Renal pelvis (tissue), 1 donor: ENCODE measurements at regions not wholly inside any gene's neighbourhood (a gene's known extent, or its start where the extent isn't known, plus 50 kb on each side); places are given as distances from the start of the nearest gene placed in this dataset.

Experiments used
- DNase-seq: peaks from one replicate; pipeline ENCODE4 v3.0.0-alpha.2; 2013

DNA sequence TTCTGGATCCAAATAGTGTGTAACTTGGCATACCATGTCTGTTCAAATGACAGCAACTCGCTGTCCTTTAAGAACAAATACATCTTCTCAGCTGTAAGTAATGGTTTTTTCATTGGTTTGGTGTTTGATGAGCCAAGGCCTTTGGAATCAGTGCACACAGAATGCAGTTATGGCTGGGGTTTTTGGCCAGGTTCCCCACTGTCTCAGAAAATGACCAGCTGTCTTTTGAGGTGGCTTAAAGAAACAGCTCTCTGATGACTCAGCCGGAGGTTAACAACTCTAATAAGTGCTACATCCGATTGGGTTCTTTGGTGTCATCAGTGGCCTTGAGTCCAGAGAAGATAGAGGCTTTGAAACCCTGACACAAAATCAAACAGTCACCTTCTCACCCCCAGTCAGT, 688.4 kb downstream of the REEP3 start:
- no peak for DNase-seq

DNA sequence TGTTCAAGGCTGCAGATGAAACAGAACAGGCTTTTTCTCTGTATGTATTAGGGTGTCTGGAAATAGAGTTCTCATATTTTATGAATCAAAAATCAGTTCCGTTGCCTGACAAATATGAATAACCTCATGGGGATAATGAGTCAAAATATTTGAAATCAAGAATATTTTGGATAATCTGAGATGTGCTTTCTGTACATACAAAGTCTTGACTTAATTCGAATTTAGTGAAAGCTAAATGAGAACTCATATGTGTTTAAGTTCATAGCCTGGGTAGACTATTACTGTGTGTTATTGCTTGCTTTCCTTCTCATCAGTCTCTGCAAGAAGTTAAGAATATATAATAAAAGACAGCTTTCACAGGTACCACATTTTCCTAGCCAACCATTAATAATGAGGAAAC, 689.0 kb downstream of the REEP3 start:
- DNase-seq = no peak

DNA sequence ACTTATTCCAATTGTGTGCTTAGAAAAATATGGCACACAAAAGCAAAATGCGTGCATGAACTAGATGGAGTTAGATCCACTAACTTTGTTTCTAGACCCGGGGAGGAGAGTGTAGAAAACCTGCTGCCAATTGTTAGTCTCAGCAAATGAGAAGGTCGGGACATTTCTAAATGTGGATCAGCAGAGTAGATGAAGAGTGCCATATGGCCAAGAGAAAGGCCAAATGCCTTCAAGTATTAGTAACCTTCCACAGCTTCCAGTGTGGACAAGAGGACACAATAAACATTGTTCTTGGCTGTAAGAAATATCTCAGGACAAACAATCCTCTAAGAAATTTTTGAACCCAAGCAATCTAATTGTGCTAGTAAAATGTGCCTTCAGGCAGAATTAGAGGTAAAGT, 690.3 kb downstream of the REEP3 start:
- DNase-seq = no peak

DNA sequence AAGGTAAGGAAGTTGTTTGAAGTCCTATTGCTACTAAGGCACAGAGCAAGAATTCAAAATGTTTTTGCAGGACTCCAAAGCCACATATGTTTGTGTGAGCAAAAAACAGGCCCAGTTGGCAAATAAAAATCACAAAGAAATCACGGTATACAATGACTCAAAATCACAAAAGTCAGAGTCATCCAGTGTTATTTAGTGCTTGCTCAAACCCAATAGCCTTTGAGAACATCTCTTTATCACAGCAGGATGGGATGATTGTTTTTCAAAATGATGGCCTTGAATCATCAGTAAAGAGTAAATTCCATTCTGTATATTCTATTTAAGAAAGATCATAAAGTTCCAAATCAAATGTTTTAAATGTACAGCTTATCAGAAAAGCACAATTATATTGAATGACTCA, 693.9 kb downstream of the REEP3 start:
- DNase-seq = no peak

DNA sequence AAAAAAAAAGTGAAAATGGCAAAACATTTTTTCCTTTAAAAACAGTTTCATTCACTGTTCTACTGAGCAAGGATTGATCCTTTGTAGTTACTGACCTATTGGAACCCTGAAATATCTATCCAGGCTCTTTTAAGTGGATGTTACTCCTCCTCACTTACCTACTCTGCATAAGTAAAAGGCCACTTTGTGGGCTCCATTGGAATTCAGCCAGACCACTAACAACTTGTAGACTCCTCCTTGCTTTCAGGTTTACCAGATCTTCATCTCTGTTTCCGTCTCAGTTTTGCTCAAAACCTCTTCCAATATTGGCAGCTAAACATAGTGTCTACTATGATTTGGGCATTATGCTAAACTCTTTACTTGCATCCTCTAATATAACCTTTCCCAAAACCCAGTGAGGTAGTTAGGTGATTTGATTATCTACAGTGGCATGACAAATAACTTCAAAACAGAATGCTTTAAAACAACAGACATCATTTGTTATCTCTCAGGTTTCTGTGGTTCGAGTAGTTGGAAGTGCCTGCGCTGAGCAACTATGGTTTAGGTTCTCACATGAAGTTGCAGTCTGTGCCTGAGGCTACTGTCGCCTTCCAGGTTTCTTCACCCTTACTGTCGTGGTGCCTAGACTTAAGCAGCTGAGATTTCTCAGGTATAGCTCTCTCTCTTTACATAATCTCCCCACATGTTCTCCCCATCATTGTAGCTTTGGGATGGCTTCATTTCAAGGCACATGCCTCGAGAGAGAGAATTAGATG, 698.2 kb downstream of the REEP3 start:
- DNase-seq = no peak

DNA sequence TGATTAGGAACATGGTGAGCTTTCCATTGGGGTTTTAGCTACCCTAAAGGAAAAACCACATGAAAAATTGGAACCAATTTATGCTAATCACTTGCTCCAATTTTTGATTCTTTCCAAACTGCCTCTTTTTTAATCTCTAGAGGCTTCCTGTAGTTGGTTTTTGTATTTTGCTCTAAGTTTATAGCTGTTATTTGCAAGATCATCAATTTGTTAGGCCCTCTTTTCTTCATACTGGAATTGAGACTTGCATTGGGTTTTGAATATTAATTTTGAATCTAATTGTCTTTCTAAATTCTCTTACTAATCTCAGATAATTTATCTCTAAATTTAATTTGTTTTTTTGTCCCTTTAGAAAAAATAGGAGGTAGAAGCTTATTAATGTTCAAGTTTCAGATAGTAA, 713.3 kb downstream of the REEP3 start:
- DNase-seq = no peak

DNA sequence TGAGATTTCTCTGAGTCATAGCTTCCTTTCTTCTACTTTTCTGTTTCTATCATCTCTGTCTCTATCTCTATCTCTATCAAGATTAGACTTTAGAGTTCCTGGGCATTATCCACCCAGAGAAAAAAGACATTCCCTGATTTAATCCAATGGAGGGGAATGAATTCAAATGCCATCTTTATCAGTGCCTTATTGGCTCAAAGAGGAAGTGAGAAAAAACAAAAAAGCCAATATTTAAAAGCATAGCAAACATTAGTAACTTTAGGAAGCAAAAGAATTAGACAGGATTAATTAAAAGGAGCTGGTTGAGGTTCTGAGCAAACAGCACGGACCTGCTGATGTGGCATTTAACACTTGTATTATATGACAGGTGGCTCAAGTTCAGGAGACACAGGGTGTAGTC, 736.5 kb downstream of the REEP3 start:
- no peak for DNase-seq

DNA sequence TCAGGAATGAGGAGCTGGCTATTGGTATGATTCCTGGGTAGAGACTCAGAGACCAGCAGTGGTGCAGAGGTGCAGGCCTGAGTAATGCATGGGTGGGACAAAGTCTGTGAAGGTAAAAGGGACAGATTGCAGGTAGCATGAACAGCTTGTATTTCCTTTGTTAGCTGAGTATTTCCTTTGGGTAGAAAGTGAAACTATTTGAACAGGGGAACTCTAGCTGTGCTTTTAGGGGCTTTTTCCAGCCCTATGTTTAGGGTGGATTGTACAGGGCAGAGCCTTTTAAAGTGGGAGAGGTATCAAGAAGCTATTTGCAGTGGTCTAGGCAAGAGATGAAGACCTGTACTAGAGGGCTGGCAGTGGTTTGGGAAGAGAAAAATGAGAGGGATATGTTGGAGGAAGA, 739.9 kb downstream of the REEP3 start:
- no peak for DNase-seq

DNA sequence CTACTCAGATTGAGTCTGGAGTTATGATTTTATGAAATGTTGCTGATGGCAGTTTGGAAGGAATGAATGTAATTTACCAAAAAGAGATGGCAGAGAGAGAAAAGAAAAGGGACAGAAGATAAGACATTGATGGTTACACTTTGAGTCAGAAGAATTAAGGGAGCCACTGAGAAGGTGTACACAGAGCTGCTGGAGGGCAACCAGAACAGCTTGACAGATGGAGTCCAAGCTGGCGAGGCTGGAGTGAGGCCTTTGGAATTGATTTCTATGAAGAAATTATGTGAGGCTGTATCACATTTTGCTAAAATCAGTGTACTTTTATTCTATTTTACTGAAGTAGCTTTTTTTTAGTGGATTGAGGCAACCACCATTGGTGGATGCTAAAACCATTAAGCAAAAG, 740.5 kb downstream of the REEP3 start:
- no peak for DNase-seq

DNA sequence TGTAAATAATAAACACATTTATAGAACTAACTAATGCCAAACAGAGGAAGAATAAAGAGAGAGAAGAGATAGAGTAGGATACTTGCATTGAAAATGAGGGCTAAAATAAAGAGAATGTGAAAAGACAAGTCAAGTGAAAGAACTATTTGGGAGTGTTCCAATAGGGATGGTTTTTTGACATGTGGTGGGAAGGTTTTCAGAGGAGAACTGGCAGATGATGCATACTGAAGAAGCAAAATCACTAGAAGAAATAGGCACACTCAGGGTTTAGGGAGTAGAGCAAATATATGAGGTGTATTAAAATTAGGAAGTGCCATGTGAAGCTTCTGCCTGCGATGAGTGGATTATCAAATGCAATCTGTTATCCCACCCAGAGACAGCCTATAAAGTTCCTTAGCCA, 744.8 kb downstream of the REEP3 start:
- no peak for DNase-seq

DNA sequence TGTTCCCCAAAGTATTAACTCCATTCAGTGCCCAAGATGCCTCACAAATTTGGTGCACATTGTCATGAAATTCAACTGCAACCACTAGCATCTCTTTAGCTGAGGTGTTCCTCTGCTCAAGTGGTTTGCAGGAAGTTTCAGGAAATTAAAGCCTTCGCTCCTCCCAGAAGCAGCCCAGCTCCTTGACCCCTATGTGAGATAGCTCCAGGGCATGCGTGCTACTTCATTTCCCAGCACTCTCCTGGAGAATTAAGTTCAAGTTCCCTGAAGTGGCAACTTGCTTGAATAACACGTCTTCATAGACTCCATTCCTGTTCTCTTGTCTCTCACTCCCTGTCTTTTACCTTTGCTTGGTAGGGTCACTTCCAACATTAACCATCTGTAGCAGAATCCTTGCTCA, 750.3 kb downstream of the REEP3 start:
- DNase-seq = no peak

DNA sequence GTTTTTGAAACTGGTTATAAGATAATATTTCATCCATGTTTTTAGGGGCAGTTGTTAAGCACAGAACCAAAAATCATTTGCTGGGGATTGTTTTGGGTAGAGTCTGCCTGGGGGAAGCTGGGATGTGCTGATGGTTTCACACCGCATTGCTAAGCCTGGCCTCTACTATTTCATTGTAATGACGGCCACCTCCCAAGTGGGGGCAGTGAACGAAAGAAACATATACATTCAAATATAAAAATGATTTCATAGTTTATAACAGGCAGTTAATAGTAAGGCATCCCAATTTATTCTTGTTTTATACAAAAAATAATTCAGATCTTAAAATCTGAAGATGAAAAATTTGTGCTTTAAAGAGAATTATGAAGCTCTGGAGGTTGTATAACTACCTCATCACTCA, 750.8 kb downstream of the REEP3 start:
- no peak for DNase-seq

DNA sequence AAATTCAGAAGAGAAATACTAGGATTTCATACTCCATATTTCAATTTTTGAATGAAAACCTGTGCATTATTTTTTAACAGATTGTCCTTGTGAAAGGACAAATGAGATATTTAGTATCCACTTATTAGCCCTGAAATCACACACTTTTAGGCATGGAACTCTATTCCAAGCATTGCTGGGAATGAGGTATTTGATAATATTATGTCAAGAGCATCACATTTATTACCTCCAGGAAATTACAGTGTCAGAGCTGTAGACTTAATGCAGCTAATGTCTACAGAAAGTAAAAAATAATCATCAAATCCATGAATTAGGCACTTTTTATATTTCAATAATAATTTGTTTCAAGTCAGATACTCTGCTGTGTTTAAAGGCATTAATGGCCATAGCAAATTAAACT, 753.8 kb downstream of the REEP3 start:
- DNase-seq = no peak

DNA sequence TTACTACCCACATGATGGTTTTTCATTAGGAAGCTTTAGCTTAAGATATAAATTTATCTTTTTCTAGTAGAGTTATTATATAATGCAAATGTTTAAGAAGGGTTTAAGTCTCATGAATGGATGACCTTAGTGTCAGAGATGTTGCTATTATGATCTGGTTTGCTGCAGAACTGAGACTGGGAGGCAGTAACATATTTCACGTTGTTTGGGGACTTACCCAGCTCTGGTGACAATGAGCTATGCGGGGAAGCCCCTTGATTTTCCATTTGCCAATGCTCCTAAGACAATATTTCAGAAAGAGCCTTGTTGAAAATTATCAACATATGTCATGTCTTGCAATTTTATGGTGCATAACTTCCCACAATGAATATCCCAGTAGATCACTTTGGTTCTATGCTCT, 754.6 kb downstream of the REEP3 start:
- DNase-seq = no peak

DNA sequence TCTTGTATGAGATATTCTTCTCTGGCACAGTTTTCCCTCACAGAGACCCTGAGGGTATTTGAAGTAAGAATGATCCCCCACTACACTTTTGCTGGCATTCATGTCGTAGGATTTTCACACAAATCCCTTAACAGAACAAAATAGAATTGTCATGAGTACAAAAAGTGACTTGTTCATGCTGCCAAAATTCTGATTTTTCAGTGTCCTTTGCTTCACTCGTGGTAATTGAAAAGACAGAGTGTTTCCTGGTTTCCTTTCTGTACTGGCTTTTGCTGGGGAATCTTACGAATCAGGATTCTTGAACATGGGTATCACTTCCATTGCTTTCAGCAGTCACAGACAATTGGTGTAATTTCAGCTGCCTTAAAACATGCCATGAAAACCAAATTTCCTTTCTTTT, 756.3 kb downstream of the REEP3 start:
- DNase-seq = no peak

DNA sequence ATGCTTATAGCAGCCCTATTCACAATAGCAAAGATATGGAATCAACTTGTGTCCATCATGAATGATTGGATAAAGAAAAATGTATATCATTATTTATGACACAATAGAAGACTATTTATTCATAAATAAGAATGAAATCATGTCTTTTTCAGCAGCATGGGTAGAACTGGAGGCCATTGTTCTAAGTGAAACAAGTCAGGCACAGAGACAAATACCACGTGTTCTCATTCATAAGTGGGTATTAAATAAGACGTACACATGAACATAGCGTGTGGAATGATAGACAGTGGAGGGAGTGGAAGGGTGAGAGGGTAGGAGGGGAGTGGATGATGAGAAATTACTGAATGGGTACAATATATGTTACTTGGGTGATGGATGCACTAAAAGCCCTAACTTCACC, 762.4 kb downstream of the REEP3 start:
- DNase-seq = no peak

DNA sequence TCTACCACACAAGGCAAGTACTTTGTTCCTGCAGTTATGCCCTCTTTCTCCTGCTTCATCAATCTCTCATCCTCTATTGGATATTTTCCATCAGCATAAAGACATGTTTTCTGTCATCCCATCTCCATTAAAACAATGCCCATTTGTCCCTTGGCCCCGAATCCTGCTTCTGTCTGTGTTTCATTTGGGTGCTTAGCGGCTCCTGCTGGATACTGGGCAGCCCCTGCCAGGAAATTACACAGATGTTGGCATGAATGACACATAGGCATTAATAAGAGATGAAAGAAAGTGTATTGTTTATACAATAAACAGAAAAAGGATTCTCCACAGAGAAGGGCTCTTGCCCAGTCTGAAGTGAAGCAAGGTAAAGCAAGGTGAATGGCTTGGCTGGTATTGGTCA, 765.3 kb downstream of the REEP3 start:
- no peak for DNase-seq

DNA sequence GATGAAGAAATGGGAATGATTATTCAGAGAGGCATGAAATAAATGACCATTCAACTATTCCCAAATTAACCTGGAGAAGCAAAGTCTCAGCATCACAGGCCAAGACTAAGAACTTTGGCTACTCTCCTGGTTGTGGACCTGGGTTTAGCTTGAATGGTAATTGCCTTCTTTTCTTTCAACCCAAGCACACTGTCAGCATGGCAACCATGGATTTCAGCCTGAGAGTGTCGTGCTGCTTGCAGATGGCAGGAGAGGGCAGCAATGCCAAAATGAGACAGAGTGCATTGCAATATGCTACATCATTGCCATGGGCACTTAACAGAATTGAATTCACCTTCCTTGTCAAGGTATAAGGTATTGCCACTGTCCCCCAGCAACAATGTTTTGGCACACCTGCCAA, 767.2 kb downstream of the REEP3 start:
- DNase-seq = no peak

DNA sequence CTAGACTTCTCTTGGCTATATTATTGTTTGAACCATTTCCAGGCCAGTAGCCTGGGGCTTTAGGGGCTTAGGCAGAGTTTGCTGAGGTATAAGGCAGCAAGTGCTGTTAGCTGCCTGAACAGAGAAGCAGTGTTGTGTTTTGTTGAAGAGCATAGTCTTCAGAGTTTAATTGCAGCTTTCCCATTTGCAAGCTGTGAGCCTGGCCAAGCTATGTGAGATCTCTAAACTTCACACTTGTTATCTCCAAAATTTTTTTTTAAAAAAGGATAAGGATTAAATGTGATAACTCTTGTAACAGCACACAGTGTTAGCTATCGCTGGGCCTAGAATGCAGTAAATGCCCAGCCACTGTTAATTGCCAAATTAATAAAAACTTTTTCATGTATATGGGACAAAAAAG, 782.4 kb downstream of the REEP3 start:
- DNase-seq = no peak

DNA sequence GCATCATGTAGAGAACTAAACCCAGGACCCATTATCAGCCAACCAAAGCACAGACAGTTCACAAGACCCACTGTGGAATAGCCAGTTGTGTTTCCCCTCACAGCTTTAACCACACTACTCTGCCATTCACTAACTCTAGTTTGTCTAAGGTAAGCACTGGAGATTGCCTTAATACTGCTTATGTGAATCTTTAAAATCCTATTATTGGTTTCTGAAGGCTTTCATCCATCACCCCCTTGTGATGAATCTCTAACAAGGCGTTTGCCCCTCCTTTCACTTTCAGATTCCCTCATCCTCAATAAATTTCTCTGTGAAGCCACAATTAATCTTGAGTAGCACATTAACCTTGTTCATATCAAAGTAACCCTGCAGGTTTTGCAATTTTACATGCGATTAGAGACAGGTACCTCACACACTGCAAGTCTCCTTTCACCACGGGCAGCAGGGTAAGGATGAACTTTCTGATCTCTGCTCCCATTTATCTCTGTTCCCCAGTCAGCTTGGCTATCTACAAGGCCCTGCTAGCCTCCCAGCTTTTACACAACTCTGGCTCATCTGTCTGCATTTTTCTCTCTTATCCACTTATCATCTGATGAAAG, 785.6 kb downstream of the REEP3 start:
- no peak for DNase-seq

DNA sequence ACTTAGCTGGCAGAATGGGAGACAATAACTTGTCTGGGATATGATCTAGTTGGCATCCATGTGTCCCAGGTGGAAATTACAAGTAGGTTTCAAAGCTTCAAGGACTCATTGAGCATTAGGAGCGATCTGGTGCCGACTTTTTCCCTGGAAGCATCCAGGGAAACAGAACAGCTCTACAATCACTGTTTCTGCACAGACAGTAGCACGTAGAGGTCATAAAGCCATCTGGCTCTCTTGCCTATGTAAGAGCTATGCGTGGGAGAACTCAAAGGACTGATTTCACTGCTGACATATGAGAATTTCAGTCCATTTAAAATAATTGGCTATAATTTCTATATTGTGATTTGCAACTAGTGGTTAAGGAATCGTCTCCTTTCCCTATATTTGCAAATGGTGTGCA, 791.7 kb downstream of the REEP3 start:
- DNase-seq = no peak

DNA sequence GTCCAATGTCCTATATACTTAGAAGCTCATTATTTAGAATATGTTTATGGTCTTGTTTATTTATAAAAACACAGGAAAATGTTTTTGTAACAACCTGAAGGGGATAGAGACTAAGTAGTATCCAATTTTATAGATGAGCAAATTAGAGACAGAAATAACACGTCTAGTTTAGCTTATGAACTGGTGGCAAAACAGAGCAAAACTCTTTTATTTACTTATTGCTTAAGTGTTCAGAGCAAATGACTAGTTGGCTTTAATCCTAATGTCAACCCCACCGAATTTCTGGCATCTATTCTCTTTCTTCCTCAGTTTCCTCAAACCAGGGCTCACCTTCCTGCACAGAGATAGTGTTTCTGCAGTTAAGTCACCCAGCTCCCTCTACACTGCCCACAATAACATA, 792.8 kb downstream of the REEP3 start:
- no peak for DNase-seq

DNA sequence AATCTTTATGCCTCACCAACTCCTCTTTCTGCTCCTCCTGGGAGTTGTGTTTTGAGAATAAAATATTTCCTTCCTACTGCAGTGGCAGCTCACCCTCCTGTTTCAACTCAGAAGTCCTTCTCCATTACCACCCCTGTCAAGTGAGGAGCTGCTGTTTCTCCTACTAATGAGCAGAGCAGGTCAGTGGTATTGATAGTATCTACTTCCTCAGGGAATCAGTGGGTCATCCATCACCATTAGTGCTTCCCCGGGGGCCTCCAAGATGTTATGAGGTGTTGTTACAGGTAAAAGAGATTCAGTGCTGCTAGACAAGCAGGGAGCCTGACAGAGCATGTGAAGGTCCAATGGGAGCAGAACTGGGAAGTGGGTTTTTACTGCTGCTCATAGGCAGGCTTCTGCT, 795.2 kb downstream of the REEP3 start:
- no peak for DNase-seq

DNA sequence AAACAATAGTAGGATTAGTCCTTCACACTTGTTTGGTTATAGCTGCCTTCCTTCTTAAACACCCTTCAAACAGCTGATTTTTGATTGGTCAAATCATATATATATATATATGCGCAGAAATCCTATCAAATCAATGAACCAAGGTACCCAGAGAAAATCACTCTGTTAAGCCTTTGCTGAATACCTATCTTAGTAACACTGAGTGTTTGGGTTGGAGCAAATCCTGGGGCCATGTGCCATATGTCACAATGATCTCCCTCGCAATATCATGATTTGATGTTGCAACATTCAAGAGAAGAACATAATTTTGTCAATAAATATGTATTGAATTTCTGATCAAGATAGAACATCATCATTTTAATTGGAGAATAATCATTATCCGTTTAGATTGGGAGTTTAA, 795.6 kb downstream of the REEP3 start:
- no peak for DNase-seq
